ENCODE measurements at regions not wholly inside any gene's neighbourhood (a gene's known extent, or its start where the extent isn't known, plus 50 kb on each side); places are given as distances from the start of the nearest gene placed in this dataset.
"Not testable (repeated sequence)": the region's sequence is repeated elsewhere in the genome, so short reads cannot be mapped to it uniquely, and the experiment has no call there.

GRCh38 chr10:118882741-118883140 lies 128.0 kb upstream of the CACUL1 start:
- Mint-ChIP-seq H3K9me3 (ENCODE audit: unreplicated experiment) (peaks cover 5% of the 10 kb centered on the region), H3K27ac (ENCODE audit: unreplicated experiment) (no peak overlapping the region), H3K27me3 (ENCODE audit: unreplicated experiment) (peaks cover 2% of the 10 kb centered on the region), H3K4me3 (ENCODE audit: unreplicated experiment) (no peak overlapping the region), H3K36me3 (ENCODE audit: unreplicated experiment) (peaks cover 10% of the 10 kb centered on the region), H3K4me1 (ENCODE audit: low read depth, unreplicated experiment) (no peaks in the 10 kb centered on the region)
- TF ChIP-seq CTCF (IDR thresholded peaks at IDR 0.05; ENCODE audit: partially characterized antibody, unreplicated experiment): no peak
- DNase-seq: no peak

- H3K4me3 Mint-ChIP-seq (ENCODE audit: unreplicated experiment): no peak overlapping the region
- DNase-seq: no peak
- peaks cover 12% of the 10 kb centered on the region for H3K36me3 Mint-ChIP-seq (ENCODE audit: unreplicated experiment)
- H3K27me3 Mint-ChIP-seq (ENCODE audit: unreplicated experiment): peaks cover 6% of the 10 kb centered on the region
- peaks cover 6% of the 10 kb centered on the region for H3K9me3 Mint-ChIP-seq (ENCODE audit: unreplicated experiment)
- no peaks in the 10 kb centered on the region for H3K4me1 Mint-ChIP-seq (ENCODE audit: low read depth, unreplicated experiment)
- no peak overlapping the region for H3K27ac Mint-ChIP-seq (ENCODE audit: unreplicated experiment)
- no peak for TF ChIP-seq CTCF (IDR thresholded peaks at IDR 0.05; ENCODE audit: partially characterized antibody, unreplicated experiment)
Observed at GRCh38 chr10:118892255-118892654, 137.3 kb upstream of the NANOS1 start.

GRCh38 chr10:118894891-118895290 lies 134.6 kb upstream of the NANOS1 start:
- not testable (repeated sequence) for H3K4me1 Mint-ChIP-seq (ENCODE audit: low read depth, unreplicated experiment); H3K27me3 Mint-ChIP-seq (ENCODE audit: unreplicated experiment); H3K27ac Mint-ChIP-seq (ENCODE audit: unreplicated experiment); H3K4me3 Mint-ChIP-seq (ENCODE audit: unreplicated experiment); H3K9me3 Mint-ChIP-seq (ENCODE audit: unreplicated experiment); DNase-seq
- peaks cover 12% of the 10 kb centered on the region for H3K36me3 Mint-ChIP-seq (ENCODE audit: unreplicated experiment)

GRCh38 chr10:118900617-118901016 lies 128.9 kb upstream of the NANOS1 start:
- peaks cover 7% of the 10 kb centered on the region for H3K36me3 Mint-ChIP-seq (ENCODE audit: unreplicated experiment)
- no peak for DNase-seq
- H3K27me3 Mint-ChIP-seq (ENCODE audit: unreplicated experiment): peaks cover 2% of the 10 kb centered on the region
- TF ChIP-seq CTCF (IDR thresholded peaks at IDR 0.05; ENCODE audit: partially characterized antibody, unreplicated experiment): no peak
- H3K4me1 Mint-ChIP-seq (ENCODE audit: low read depth, unreplicated experiment): peaks cover 22% of the 10 kb centered on the region
- H3K9me3 Mint-ChIP-seq (ENCODE audit: unreplicated experiment): peaks cover 5% of the 10 kb centered on the region
- H3K27ac Mint-ChIP-seq (ENCODE audit: unreplicated experiment): no peak overlapping the region
- H3K4me3 Mint-ChIP-seq (ENCODE audit: unreplicated experiment): no peak overlapping the region

- peaks cover 6% of the 10 kb centered on the region for H3K9me3 Mint-ChIP-seq (ENCODE audit: unreplicated experiment)
- no peak overlapping the region for H3K27ac Mint-ChIP-seq (ENCODE audit: unreplicated experiment)
- TF ChIP-seq CTCF (IDR thresholded peaks at IDR 0.05; ENCODE audit: partially characterized antibody, unreplicated experiment): no peak
- peaks cover 22% of the 10 kb centered on the region for H3K4me1 Mint-ChIP-seq (ENCODE audit: low read depth, unreplicated experiment)
- no peak for DNase-seq
- H3K27me3 Mint-ChIP-seq (ENCODE audit: unreplicated experiment): peaks cover 2% of the 10 kb centered on the region
- no peak overlapping the region for H3K4me3 Mint-ChIP-seq (ENCODE audit: unreplicated experiment)
- peaks cover 7% of the 10 kb centered on the region for H3K36me3 Mint-ChIP-seq (ENCODE audit: unreplicated experiment)
Observed at GRCh38 chr10:118901380-118901779, 128.1 kb upstream of the NANOS1 start.

GRCh38 chr10:118901906-118902305 lies 127.6 kb upstream of the NANOS1 start:
- Mint-ChIP-seq H3K27me3 (ENCODE audit: unreplicated experiment) (peaks cover 2% of the 10 kb centered on the region), H3K4me3 (ENCODE audit: unreplicated experiment) (no peak overlapping the region), H3K9me3 (ENCODE audit: unreplicated experiment) (peaks cover 6% of the 10 kb centered on the region), H3K36me3 (ENCODE audit: unreplicated experiment) (peaks cover 7% of the 10 kb centered on the region), H3K4me1 (ENCODE audit: low read depth, unreplicated experiment) (peaks cover 22% of the 10 kb centered on the region), H3K27ac (ENCODE audit: unreplicated experiment) (no peak overlapping the region)
- DNase-seq: no peak
- no peak for TF ChIP-seq CTCF (IDR thresholded peaks at IDR 0.05; ENCODE audit: partially characterized antibody, unreplicated experiment)

- peaks cover 22% of the 10 kb centered on the region for H3K4me1 Mint-ChIP-seq (ENCODE audit: low read depth, unreplicated experiment)
- not testable (repeated sequence) for H3K9me3 Mint-ChIP-seq (ENCODE audit: unreplicated experiment); H3K36me3 Mint-ChIP-seq (ENCODE audit: unreplicated experiment); DNase-seq; H3K27ac Mint-ChIP-seq (ENCODE audit: unreplicated experiment); H3K27me3 Mint-ChIP-seq (ENCODE audit: unreplicated experiment); H3K4me3 Mint-ChIP-seq (ENCODE audit: unreplicated experiment)
Observed at GRCh38 chr10:118902656-118903055, 126.9 kb upstream of the NANOS1 start.

All from glutamatergic neuron (in vitro differentiated cells).